DMS114 treated with DMSO at 0.1 percent for 48 hours (cell line): ENCODE measurements at regions not wholly inside any gene's neighbourhood (a gene's known extent, or its start where the extent isn't known, plus 50 kb on each side); places are given as distances from the start of the nearest gene placed in this dataset.

ENCODE experiments used
- DNase-seq: peaks from one replicate; lab custom pipeline; 2025; ENCODE audit not compliant: unreplicated experiment; lab: John Stamatoyannopoulos, UW

DNA sequence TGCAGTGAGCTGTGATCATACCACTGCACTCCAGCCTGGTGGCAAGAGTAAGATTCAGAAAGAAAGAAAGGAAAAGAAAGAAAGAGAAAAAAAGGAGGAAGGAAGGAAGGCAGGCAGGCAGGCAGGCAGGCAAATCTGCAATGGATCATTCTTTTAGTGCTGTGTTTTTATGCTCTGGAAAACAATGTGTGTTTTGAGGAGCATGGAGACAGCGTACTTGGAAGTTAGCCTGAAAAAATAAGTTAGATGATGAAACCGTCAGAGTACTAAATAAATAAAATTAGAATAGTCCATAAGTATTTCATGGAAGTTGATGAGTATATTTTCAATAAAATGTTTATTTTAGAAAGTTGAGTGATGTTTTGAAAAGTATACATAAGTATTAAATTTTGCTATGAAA is 366.4 kb upstream of the CDH20 start:
- DNase-seq, result no peak

DNA sequence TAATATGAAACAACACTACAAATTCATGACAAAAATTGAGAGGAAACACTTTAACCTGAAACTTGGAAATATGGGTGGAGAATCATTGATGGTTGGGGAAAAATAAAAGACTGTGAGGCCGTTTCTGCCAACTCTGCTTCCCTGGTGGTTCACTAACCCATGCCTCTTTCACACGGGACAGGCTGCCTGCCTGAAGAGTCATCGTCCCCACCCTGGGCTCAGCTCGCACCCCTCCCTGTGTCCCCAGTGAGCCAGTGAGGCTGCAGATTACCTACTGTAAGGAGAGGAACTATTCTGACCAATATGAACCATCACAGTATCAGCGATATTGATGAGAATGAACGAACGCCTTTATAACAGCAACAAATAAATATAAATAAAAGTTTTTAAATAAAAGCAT is 357.8 kb upstream of the CDH20 start:
- DNase-seq, result no peak

DNA sequence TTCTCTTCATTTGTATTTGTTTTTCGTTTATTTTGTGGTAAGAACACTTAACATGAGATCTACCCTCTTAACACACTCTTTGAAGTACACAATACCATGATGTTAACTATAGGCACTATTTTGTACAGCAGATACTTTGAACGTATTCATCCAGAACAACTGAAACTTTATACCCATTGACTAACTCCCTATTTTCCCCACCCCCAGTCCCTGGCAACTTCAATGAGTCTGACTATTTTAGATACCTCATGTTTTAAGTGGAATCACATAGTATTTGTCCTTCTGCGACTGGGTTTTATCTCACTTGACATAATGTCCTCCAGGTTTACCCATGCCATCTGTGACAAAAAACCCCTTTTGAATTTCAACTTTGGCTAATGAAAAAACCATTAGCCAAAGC is 356.3 kb upstream of the CDH20 start:
- DNase-seq, result no peak

DNA sequence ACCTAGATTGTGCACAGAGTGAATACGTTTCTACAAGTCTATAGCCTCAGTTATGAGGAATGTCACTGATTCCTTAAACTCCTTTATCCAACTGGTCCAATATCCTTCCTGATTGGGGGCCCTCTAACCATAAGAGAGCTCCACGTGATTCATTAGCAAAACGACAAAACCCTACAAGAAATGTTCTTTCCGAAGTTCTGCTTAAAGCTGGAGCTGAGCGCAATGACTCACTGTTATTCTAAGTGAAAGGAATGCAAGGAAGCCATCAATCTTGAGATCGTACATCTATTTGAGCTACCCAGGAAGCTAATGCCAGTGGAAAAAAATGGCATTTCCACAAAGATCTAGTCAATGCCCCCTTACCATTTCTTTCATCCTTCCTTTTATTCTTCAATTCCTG is 354.9 kb upstream of the CDH20 start:
- no peak for DNase-seq

DNA sequence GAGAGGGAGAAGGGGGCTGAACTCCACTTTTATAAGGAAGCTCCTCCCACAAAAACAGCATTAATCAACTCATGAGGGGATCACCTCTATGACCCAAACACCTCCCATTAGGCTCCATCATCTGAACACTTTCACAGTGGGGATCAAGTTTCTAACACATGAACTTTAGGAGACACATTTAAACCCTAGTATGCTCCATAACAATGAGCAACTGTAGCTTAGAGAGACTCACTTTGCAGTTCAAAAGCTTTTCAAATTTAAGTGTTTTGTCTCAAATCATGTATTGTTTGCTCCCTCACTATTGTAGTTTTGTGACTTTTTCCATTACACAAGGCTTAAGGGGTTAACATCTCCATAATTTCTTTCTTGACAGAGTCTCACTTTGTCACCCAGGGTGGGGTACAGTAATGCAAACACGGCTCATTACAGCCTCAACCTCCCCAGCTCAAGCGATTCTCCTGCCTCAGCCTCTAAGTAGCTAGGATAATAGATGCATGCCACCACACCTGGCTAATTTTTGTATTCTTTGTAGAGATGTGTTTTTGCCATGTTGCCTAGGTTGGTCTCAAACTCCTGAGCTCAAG is 352.7 kb upstream of the CDH20 start:
- no peak for DNase-seq

DNA sequence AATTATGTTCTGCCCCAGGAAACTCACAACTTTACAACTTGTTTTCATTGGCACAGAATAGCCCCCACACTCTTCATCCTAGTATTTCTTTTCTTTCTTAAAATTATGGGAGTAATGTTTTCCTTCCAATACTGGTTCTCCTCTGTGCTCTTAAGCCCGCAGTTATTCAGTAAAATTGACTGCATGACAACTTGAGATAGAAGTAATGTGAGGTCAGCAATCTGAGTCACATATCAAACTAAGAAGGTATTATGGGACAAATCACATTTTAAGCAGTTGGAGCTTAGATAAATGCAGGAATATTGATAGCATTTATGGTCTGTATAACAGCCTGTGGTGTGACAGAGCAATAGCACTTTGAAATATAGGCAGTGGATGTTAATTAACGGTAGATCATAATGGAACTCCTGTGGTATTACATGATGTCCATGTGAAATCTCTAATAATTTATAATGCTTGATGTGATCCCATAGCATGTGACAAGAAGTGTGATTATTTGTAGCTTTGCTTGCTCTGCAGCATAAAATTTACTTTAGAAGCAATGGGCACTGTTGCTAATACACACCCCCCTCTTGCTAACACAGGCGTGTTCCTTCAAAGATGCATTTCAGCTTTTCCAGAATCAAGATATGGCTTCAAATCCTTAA is 351.4 kb upstream of the CDH20 start:
- DNase-seq, result no peak

DNA sequence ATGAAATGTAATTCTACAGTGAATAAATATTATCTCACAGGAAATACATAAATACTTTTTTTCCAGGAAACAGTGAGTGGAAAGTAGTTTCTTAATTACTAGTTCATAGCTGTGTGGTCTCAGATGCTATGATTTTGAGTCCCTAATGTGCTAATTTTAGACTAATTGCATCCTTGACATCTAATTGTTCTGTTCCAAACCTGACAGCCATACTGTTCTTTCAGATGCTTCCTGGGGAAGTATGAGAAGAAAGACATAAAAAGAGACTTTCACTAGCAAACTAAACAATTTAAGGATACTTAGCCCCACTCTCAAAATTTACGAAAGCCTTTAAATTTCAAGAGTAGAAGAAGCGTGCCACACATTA is 350.9 kb upstream of the CDH20 start:
- no peak for DNase-seq

DNA sequence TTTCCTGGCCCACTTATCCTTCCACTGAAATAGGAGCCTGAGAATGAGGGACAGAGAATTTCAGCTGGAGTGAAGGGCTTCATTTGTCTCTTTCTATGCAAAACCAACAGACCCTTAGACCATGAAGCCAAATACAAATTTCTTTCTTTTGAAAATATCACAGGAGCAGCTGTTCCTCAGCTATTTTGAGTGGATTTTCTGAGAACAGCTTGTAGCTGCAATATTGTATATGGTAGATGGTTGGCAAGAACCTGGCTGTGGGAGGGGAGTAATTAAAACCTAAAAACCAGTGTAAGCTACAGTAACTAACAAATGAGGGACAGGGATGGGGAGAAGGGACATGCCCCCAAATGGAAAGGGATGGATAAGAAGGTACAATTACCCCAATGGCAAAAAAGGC is 350.3 kb upstream of the CDH20 start:
- DNase-seq, result no peak

DNA sequence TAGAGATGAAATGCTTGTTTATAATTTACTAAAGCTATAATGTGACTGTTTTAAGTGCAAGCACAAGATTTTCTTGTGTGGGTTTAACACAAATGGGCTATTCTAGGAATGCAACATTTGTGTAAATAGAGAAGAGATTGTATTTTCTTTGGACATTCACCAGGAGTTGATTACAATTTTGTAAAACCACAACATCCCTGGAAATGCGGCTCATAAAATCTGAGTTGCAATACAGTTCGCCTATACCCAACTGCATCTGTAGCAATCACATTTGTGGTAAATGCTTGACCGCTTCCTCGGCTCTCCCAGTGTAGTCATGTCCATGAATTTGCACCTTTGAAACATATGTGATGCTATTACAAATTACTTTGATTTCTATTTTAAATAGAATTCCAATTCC is 348.7 kb upstream of the CDH20 start:
- DNase-seq, result no peak

DNA sequence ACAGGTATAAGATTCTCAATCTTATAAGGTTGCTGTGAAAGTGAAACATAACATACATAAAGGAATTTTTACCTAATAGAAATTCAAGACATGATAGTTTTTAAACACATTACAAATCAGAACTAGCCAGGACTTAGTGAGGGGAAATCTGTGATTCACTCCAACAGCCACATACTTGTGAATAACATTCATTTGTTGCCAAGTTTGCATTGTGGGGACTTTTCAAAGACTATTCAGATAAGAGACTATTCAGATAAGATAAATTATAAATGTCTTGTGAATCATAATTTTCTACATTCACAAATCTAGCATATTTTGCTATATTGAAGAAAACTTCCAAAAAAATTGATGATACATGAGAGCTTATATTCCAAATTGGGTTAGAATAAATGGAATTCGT is 345.3 kb upstream of the CDH20 start:
- no peak for DNase-seq

DNA sequence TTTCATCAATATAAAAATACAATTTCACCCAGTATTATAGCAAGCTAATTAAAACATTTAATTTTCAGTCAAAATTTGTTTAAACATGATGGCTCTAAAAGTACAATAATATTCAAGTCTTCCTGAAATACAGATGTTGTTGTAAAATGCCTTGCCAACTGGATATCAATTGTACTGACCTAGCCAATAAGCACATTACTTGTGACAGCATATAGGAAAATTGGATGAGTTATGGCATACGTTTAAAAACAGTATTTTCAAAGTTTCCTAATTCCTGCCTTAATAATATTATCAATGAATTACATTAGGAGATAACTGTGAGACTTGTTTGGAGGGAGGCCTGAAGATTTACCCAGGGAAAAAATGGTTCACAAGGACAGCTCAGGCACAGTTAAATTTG is 336.9 kb upstream of the CDH20 start:
- no peak for DNase-seq

DNA sequence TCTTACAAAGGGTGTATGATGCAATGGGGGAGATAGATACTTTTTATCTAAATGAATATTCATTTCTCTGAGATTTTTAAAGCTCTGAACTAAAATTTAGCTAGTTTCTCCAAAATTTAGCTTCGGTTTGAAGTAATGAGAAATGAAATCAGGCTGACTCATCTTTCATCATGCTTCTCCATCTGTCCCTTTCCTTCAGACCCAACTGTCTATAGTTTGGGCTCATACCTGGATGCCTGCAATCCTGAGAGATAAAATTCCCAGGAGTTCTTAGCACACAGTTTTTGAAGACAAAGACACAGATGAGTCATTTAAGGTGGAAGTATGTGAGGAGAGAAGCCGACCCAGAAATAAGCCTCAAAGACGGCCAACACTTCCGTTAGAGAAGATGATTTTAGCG is 336.4 kb upstream of the CDH20 start:
- no peak for DNase-seq

DNA sequence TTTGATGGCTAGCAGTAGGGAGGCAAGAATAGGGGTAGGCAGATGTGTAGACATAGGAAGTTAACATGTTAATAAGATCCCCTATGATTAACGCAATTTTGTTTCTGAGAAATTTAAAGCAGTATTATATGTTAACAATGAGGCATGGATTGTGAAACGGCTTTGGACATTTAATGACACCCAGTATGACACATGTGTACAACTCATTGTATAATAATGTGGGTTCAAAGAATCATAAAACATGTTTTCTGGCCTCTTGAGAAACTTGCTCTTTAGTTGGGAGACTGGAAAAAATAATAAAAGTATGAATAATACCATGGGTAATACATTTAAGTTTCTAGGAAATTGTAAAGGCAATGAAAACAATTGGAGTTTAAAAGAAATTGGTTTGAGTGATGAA is 332.1 kb upstream of the CDH20 start:
- DNase-seq, result no peak

DNA sequence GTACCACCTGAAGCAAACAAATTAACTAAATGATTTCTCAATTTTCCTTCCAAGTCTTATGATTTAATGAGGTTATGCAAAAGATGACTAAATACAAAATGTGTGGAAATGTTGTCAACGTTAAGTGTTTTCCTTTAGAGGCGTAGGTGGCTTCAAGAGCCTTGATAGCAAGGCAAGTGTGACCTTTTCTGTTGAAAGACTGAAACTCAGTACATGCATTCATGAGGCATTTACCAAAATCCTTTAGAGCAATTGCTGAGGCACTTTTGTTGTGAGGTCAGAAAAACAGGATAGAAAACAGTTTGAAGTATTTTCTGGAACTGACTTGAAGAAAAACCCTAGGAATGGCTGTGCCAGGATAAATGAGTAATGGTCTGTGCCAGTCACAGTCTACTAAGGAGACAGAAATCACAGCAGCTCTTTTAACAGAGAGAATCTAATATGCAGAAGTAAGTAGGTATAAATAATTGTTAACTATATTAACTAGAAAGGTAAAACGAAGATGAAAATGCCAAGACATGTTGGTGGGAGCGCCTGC is 326.5 kb upstream of the CDH20 start:
- DNase-seq, result no peak

DNA sequence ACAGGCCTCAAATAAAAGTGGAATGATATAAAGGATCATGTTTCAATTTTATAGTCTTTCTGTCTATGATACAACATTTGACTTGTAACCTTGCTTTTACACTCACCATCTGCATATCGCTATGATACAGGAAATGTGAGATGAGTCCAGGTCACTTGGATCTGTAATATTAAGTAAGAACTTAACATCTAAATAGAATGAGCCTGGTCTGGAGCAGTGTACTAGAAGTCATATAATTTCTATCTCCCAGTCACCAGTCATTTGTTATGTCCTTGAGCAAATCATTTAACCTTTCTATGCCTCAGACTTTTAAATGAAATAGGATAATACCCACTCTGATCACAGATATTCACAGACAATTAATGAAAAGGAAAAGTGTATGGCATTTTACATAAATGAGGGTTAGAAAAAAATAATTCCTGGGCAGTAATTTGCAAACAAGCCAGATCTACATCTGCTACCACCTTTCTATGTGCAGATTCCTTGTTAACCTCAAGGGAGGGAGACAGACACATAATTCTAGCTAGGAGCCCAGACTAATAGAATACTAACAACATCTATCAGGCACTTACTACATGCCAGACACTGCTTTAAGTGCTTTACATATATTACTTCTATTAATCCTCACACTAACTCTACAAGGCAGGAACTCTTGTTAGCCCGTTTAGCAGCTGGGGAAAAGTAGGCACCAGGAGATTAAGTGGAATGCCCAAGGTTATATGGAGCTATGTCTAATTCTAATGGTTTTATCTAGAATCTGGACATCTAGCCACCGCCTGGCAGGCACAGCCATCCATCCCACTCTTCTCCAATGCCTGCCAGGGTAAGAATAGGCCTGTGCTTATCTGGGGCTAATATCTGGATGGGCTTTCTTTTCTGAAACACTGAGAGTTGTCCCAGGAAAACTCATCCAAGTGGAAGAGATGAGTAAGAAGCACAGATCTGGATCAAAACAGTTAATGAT is 313.6 kb upstream of the CDH20 start:
- no peak for DNase-seq

DNA sequence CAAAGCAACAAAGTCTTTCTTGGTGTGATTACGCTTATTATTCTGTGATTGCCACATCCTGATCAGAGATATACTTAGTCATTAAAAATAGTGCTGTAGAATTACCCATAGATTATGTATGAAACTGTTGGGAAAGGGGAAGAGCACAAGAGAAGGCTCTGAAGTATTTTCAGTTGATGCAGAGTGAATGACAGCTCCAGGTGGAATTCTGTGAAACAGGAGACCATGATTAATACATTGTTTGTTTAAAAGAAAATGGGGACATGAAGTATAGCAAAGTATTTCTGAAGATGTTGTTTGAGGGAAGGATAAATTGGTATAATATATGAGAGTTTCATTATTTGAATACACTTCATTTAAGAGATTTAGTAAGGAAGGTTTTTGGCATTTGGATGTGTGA is 307.6 kb upstream of the CDH20 start:
- no peak for DNase-seq

DNA sequence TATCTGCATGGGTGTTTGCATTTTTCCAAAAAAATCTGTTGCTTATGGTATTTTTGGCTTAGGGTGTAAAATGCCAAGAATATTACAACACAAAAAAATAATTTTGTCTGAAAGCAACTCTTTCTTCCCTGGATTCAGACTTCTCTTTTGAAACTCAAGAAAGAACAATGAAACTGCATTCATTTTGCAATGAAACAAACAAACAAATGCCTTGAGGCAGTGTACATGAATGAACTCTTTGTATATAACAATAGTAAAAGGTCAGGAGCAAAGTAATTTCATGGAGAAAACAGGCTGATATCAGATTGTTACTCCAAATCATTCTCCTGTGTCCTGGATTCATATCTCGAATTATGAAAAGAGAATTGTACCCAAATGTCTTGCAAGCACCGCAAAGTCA is 301.6 kb upstream of the CDH20 start:
- no peak for DNase-seq

DNA sequence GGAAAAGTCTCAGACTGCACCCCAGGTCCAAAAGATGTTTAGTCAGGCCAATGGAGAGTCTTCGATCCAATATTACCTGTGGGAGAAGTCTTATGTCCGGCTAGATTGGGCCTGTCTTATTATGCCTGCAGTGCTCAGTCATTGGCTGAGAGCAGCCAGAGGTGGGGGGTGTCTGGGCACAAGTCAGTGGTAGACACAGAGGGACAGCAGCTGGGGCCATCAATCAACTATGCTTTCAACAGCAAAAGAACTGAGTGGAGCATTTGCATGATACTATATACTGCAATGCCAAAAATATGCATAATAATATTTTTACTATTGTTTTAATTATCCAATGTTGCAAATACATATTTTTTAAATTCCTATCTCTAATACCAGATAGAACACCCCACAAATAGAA is 298.6 kb upstream of the CDH20 start:
- DNase-seq, result no peak

DNA sequence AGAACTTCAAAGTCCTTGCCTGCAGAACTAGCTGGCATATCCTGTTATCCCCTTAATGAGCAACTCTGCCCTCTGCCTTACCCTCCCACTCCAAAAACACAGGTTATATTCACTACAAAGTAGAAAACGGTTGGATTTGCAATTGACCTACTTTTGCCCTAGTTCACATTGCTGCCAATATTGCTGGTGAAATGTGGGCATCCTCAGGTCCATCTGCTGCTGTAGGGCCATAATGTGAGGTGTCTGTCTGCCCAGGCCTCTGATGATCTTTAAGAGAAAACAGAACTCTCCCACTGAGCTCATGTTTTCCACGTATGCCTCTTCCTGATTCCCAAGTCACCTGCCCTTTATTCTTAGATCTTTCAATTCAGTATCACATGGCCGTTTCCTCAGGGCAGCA is 294.0 kb upstream of the CDH20 start:
- no peak for DNase-seq

DNA sequence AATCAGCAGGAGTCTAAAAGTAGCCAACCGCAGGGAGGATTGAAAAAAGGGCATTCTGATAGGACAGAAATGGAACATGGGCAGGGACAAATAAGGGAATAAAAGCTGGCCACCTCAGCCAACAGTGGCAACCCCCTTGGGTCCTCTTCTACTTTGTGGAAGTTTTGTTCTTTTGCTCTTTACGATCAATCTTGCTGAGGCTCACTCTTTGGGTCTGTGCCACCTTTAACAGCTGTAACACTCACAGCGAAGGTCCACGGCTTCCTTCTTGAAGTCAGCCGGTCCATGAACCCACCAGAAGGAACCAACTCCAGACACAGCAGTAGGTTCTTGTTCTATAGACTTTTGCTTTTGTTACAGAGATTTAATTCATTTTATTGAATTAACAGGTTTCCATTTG is 285.4 kb upstream of the CDH20 start:
- DNase-seq, result no peak

DNA sequence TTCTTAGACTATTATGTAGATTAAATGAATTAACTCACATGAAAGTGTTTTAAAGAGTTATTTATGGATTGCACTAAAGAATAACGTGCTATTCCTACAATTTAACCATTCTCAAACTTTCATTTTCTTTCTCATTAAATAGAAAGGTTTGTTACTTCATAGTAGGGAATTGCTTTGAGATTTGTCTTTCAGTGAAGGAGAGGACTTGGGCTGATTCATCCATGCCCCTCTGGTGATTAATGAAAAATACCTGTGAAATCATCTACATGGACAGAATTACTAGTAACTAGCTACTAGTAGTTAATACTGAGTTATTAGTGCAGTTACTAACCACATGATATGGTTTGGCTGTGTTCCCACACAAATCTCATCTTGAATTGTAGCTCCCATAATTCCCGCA is 275.8 kb upstream of the CDH20 start:
- DNase-seq, result no peak

DNA sequence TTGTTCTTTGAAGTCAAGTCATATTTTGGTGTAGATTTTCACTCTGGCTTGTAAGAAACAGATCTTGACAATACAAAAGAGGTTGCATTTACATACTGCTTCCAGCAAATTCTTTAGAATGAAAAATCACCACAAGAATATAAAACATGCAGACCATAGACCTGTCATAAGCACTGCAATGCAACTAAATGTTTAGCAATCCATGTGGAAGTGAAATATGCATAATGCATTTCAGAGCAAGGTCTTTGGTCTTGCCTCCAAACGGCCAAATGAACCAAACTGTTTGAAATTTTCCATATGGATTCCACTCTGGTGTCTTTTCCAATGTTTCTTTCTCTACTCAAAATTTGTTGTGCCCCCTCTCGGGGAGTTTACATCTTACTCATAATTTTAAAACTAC is 271.0 kb upstream of the CDH20 start:
- no peak for DNase-seq
